HG03520 (cell line): ENCODE measurements at regions not wholly inside any gene's neighbourhood (a gene's known extent, or its start where the extent isn't known, plus 50 kb on each side); places are given as distances from the start of the nearest gene placed in this dataset.
A peak's percentile ranks its signal among the peaks of the same experiment; 100 is the strongest.

Experiments used
- ATAC-seq: cut with Tn5 transposase; IDR thresholded peaks from one replicate; pipeline ENCODE4 v1.9.1; 2021; ENCODE audit warnings: mild to moderate bottlenecking, moderate library complexity; ENCODE audit not compliant: unreplicated experiment

- ATAC-seq: no peak
Measured at GRCh38 chr2:106572541-106573450, 85.6 kb downstream of the CD8B2 start.

- ATAC-seq: no peak
Measured at GRCh38 chr2:106573773-106574172, 86.6 kb downstream of the CD8B2 start.

GRCh38 chr2:106575955-106576354, 88.8 kb downstream of the CD8B2 start:
- no peak for ATAC-seq

- ATAC-seq: no peak
Measured at GRCh38 chr2:106577255-106577651, 90.1 kb downstream of the CD8B2 start.

- no peak for ATAC-seq
Measured at GRCh38 chr2:106579750-106580197, 92.6 kb downstream of the CD8B2 start.

- no peak for ATAC-seq
Measured at GRCh38 chr2:106580241-106580640, 93.1 kb downstream of the CD8B2 start.

- ATAC-seq: no peak
Measured at GRCh38 chr2:106581328-106581727, 94.2 kb downstream of the CD8B2 start.

GRCh38 chr2:106581755-106582147, 94.6 kb downstream of the CD8B2 start:
- no peak for ATAC-seq

GRCh38 chr2:106582148-106583143, 95.3 kb downstream of the CD8B2 start:
- peak; percentile 71 for ATAC-seq

GRCh38 chr2:106584304-106584954, 97.3 kb downstream of the CD8B2 start:
- ATAC-seq: no peak

- ATAC-seq: no peak
Measured at GRCh38 chr2:106596844-106597243, 109.7 kb downstream of the CD8B2 start.

GRCh38 chr2:106599540-106599939, 112.4 kb downstream of the CD8B2 start:
- no peak for ATAC-seq

- no peak for ATAC-seq
Measured at GRCh38 chr2:106602042-106602441, 114.9 kb downstream of the CD8B2 start.

GRCh38 chr2:106606652-106607051, 119.5 kb downstream of the CD8B2 start:
- ATAC-seq: no peak

- no peak for ATAC-seq
Measured at GRCh38 chr2:106607371-106607770, 120.2 kb downstream of the CD8B2 start.

- ATAC-seq: no peak
Measured at GRCh38 chr2:106609780-106610179, 122.6 kb downstream of the CD8B2 start.

- ATAC-seq: no peak
Measured at GRCh38 chr2:106614511-106615291, 127.5 kb downstream of the CD8B2 start.

- ATAC-seq: no peak
Measured at GRCh38 chr2:106618614-106619013, 131.4 kb downstream of the CD8B2 start.

GRCh38 chr2:106623456-106623855, 136.3 kb downstream of the CD8B2 start:
- ATAC-seq: no peak

- no peak for ATAC-seq
Measured at GRCh38 chr2:106624787-106625380, 137.7 kb downstream of the CD8B2 start.
